AG09319 (cell line): ENCODE measurements at regions not wholly inside any gene's neighbourhood (a gene's known extent, or its start where the extent isn't known, plus 50 kb on each side); places are given as distances from the start of the nearest gene placed in this dataset.

Experiments
- DNase-seq: peaks from one replicate; pipeline ENCODE4 v3.0.0-alpha.2; 2010; ENCODE audit warnings: low read depth; ENCODE audit errors: extremely low read depth
- TF ChIP-seq, protein P1 (sequence below): IDR thresholded peaks from 2 replicates; pipeline ENCODE4 v1.5.1; 2011; ENCODE audit warnings: low read depth, mild to moderate bottlenecking, inconsistent platforms, low read length, moderate library complexity

DNA sequence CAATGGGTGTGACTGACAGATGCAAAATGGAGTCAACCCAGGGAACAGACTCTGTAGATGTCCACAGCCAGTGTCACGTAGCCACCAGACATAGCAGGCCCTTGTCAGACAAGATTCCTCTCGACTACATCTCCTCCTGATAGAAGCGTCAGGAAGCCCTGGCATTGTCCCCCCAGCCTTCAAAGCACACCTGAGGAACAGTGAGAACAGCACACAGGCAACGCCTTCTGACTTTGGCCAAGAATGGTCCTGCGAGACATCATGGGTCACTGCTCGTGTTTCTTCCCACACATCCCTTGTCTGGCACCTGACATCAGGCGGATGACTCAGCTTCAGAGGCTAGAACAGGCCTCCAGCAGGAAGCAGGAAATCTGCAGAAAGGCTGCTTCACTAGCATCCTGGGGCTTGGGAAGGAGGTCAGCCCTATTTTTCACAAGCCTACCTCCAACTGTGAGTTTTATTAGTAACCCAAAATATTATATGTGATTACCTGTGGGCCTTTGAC lies 52.8 kb upstream of the GPR26 start:
- TF ChIP-seq, protein P1, sequence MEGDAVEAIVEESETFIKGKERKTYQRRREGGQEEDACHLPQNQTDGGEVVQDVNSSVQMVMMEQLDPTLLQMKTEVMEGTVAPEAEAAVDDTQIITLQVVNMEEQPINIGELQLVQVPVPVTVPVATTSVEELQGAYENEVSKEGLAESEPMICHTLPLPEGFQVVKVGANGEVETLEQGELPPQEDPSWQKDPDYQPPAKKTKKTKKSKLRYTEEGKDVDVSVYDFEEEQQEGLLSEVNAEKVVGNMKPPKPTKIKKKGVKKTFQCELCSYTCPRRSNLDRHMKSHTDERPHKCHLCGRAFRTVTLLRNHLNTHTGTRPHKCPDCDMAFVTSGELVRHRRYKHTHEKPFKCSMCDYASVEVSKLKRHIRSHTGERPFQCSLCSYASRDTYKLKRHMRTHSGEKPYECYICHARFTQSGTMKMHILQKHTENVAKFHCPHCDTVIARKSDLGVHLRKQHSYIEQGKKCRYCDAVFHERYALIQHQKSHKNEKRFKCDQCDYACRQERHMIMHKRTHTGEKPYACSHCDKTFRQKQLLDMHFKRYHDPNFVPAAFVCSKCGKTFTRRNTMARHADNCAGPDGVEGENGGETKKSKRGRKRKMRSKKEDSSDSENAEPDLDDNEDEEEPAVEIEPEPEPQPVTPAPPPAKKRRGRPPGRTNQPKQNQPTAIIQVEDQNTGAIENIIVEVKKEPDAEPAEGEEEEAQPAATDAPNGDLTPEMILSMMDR = no peak
- DNase-seq = no peak

DNA sequence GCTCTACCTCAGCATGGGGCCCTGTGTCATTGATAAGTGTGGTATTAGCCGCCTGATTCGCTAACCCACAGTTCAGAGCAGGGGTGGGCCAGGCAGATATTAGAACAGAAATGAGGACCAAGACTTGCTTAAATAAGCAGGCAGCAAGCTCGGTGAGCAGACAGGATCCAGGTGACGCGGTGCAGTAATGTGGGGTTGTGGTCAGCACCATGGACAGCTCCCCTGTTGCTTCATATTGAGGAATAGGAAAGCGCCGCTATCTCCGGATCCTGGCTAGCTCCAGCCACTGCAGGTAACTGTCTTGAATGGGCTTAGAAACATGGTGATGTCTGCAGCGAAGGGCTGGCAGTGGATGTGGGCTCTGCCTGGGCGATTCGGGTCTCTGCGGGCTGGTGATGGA lies 51.3 kb upstream of the GPR26 start:
- DNase-seq = peak; percentile 11
- TF ChIP-seq, protein P1 = no peak
